ENCODE measurements at regions not wholly inside any gene's neighbourhood (a gene's known extent, or its start where the extent isn't known, plus 50 kb on each side); places are given as distances from the start of the nearest gene placed in this dataset.
"Not testable (repeated sequence)": the region's sequence is repeated elsewhere in the genome, so short reads cannot be mapped to it uniquely, and the experiment has no call there.

DNA sequence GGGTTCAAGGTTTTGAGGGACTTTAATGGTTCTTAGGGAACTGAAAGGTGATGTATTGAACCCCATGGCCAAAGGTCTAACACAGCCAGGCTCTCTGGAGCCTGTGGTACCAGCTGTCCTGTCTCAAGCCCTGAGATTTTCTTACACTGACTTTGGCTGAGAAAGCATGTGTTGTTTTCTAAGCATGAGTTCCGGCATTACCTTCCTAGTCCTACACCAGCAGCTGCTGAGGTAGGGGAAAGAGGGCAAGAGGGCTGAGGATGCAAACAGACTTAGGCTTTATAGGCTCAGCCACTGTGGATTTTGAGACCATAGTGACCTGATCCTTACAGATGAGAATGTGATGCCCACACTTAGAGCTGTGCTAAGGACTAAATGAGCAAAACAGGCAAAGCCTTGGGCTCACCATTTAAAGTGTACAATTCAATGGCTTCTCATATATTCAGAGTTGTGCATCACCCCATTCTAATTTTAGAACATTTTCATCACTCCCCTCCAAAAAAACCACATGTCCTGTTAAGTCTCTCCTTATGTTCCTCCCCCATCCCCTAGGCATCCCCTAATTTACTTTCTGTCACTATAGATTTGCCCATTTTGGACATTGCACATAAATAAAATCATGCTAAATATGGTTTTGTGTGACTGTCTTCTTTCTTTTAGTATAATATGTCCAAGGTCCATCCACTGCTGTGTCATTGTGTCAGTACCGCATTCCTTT, 99.7 kb upstream of the OTOS start:
- DNase-seq (ENCODE audit: low spot score): no peak

DNA sequence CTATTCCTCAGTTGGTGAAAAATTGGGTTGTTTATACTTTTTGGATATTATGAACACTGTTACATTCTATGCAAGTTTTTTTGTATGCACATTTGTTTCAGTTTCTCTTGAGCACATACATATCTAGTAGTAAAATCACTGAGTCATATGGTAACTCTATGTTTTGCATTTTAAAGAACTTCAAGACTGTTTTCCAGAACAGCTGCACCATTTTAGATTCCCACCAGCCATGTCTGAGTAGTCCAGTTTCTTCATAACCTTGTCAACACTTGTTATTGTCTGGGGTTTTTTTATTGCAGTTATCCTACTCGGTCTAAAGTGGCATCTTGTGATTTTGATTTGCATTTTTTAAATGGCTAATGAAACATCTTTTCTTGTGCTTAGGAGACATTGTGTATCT, 100.3 kb upstream of the OTOS start:
- no peak for DNase-seq (ENCODE audit: low spot score)

DNA sequence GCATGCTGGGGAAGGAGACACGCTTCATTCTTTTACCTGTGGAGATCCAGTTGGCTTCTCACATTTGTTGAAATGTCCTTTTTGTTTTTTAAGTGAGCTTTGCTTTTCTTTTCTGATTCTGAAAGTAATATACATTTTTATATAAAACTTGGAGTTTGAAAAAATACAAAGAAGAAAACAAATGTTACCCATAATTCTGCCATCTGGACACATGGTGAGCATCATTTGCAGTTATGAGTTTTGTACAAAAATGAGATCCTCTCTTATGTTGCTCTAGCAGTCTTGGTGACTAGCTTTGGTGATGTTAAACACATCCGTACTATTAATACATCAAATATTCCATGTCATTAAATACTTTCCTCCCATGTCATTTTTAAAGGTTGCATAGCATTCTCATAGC, 101.1 kb upstream of the OTOS start:
- no peak for DNase-seq (ENCODE audit: low spot score)

DNA sequence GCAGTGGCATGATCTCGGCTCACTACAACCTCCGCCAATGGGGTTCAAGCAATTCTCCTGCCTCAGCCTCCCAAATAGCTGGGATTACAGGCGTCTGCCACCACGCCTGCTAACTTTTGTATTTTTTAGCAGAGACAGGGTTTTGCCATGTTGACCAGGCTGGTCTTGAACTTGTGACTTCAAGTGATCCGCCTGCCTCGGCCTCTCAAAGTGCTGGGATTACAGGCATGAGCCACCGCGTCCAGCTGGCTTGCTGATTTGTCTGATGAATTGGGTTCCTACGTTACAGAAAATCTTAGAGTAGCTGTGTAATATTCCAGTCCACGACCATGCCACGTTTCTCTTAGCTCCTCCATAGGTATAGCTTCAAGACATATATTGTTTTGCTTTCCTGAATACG, 102.6 kb upstream of the OTOS start:
- DNase-seq (ENCODE audit: low spot score): not testable (repeated sequence)

DNA sequence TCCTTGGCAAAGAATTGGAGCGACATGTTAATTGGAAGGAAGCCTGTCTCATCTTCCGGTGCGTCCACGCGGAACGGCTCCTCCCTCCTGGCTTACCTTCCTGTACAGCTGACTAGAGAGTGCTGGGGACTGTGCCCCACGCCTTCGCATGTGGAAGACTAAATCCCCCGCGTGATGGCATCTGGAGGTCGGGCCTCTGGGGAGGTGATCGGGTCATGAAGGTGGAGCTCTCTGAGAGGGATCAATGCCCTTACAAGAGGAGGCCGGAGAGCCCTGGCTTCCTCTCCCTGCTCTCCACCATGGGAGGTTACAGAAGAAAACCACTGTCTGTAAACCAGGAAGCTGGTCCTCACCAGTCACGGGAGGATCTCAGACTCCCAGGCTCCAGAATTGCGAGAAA, 104.1 kb upstream of the OTOS start:
- no peak for DNase-seq (ENCODE audit: low spot score)

DNA sequence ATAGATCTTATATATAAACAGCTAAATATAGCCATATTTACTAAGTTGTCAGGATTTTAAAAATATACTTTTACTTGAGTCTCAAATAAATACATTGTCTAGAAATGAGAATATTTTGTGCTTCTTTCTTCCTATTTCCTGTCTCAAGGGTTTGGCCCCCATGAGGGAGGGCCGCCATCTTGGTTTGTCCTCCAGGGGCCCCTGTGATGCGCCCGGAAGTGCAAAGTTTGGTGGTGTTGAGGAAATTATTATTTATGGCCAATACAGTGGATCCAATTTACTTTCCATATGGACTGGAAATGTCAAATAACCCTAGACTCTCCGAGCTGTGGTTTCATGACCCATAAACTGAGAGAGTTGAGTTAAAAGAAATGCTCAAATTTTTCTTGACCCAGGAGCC, 104.7 kb upstream of the OTOS start:
- no peak for DNase-seq (ENCODE audit: low spot score)

DNA sequence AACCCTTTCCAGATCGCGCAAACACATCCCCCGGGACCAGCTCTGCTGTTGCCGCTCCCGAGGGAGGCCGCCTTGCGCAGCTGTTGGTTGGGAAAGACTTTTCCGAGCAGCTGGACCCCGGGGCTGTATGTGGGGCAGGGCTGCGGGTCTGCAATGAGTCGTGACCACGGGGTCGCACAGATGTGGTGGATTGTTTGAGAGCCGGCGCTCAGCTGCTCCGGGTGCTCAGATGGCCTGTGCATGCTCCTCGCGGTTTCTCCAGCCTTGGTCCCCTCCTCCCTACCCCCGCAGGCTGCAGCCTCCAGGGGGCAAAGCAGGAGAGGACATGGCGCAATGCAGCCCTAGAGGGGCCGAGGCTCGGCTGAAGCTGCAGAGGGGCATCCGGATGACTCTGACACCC, 105.2 kb upstream of the OTOS start:
- no peak for DNase-seq (ENCODE audit: low spot score)

DNA sequence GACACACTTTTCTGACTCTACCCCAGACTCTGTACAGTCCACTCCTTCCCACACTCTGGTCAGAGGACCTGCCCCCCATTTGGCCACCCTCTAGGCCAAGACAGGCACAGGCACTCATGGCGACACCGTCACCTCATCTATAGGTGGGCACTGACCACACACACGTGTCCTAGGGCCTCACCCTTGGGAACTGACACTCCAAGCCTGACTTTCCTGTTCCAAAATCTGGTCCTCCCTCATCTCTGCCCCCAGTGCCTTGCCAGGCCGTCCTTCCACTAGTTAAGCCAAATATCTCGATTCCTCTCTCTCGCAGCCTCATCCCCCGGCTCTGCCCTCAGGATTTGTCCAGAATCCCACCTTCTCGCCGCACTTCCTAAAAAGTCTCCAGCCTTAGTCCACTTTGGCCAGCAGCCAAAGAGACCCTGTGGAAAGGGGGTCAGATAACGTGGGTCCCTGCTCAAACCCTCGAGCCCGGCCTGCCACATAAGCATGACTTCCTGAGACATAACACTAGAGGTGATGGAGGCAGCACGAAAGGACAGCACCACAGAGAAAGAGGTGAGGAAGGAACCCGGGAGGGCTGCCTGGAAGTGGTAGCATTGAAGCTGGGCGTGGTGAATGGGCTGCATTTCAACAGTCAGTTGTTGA, 105.8 kb upstream of the OTOS start:
- no peak for DNase-seq (ENCODE audit: low spot score)

DNA sequence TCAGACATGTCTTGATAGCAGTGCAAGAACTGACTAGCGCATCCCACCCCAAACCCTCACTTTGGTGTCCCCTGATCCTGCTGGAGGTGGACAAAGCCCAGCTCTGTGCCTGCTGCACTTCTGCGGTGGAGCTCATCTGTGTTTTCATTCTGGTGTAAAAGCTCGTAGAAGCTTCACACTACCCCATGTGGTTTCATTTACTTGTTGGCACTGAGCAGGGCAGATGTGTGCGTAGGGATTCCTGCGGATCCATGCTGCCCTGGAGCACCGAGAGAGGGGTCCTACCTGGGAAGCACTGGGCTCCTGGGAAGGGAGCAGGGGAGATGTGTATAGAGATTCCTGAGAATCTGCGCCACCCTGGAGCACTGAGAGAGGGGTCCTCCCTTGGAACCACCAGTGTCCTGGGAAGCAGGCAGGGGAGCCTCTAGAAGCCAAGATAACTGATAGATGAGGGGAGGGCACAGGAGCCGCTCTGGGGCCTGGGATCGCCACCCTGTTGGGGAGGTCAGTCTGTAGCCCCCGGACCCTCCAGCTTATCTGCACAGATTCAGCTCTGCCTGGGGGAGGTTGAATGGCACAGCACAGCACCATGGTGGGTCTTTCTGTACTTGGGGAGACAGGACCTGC, 106.9 kb upstream of the OTOS start:
- no peak for DNase-seq (ENCODE audit: low spot score)

DNA sequence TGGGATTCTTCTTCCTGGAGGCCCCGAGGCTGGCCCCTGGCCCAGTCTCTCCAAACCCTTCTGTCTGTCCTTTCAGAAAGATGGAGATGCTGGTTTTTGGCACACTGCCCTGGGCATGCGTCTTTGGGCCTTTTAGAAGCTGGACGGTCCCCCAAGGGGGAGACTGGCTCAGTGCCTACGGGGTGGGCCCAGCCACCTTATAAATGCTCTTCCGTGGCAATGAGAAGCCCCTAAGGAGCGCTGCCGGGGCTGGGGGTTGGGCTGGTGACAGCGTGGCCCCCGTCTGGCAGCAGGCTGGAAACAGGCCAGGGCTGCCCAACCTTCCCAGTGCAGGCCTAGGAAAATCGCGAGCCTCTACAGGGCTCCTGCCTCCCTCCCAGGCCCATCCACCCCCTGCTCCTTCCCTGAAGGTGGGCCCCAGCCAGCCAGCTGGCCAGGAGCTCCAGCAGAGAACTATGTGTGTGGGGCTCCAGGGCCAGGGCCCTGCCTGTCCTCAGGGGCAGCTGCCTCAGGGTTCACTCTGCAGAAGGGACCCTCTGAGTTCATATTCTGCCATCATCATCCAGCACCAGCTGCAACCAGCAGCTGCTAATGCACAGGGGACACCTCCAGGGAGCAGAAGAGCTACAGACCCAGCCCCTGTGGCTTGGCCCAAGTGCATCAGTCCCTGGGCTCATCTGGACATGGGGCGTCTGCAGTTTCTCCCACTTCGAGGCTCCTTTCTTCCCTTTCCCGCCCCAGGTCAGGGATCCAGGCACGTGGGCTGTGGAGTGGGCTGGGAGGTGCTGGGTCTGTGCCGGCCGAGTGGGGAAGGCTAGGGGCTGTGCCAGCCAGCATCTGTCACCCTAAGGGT, 107.6 kb upstream of the OTOS start:
- no peak for DNase-seq (ENCODE audit: low spot score)

DNA sequence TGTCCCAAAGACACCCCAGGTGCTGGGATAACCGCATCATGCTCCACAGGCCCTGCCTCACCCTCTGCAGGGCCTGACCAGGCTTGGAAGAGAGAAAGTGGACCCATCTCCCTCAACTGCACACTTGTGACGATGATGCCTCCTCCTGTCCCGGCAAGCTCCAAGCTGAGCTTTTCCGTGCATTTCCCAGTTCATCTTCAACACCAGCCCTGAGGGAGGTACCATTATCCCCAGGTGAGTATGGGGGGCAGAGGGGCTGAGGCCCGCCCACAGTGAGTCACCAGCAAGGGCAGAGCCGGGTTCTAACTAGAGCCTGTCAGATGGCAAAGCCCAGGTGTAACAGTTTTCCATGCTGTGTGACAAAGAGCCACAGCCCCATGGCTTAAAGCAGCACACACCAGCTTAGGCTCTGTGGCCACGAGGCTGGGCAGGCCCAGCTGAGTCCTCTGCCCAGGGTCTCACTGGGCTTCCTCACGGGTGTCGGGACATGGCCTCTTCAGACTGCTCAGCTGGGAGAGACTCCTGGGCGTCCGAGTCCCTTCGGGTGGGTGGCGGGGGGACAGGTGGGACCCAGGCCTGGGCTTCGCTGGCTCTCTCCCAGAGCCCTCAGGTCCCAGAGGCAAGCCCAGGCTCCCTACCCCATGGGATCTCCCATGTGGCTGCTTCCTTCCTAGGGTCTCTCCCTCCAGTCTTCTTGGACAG, 108.4 kb upstream of the OTOS start:
- DNase-seq (ENCODE audit: low spot score): no peak

DNA sequence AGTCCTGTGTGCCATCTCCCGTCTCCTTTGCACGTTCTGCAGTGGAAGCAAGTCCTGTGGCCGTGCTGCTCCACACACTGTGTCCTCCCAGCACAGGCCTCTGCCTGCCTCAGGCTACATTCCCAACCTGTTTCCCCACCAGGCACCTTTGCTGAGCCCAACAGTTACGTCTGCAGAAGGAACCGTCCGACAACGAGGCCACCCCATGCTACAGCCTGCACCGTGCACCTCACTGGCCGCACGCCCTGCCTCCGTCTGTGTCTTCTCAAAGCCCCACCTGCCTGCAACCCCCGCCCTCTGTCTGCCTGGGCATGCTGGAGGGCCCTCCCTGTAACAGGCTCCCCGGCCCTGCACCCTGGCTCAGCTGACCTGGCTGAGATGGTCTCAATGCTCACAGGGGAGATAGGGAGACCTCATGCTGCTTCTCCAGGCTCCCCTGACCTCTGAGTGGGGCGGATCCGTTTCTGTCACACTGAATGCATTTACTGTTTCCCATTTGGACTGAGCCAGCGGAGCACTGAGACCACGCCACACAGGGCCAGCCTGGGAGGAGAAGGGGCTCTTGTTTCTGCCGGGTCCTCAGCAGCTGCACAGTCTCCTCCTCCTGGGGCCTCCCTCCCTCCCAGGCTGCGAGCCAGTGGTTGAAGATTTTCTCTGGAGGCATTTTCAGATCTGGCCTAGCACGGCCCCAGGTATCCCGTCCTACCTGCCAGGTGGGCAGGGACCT, 109.1 kb upstream of the OTOS start:
- DNase-seq (ENCODE audit: low spot score): no peak

DNA sequence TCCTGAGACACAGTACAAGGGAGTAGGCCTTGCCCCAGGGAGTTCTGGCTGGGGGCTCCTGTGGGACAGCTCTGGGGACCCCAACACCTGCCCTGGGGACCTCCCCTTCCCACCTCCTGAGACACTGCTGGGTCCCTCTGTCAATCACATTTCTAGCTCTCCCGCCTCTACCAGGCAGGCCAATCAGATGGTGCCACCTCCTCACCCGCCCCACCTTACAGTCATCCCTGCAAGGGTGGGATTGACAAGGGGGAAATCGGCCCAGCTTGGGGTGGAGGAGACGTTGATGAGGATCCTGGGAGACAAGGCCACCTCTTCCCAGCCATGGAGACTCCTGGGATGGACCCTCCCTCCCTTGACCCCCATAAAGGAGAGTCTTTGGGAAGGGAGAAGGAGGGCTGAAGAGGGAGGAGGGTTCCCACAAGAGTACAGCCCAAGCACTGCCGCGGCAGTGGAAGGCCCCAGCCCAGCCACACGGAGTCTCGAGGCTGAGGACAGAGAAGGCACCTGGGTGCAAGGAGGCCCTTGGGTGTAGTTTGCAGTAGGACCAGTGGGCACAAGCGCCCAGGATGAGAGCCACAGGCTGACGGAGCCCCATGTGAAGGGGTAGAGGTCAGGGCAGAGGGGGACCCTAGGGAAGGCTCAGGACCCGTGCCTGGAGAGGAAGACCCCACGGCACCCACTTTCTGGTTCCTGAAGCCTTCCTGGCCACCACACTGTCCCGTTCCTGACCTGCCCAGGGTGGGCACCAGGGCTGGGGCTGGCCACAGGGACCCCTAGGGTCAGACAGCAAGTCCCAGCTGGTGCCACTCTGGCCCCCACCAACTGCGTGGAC, 109.9 kb upstream of the OTOS start:
- no peak for DNase-seq (ENCODE audit: low spot score)

DNA sequence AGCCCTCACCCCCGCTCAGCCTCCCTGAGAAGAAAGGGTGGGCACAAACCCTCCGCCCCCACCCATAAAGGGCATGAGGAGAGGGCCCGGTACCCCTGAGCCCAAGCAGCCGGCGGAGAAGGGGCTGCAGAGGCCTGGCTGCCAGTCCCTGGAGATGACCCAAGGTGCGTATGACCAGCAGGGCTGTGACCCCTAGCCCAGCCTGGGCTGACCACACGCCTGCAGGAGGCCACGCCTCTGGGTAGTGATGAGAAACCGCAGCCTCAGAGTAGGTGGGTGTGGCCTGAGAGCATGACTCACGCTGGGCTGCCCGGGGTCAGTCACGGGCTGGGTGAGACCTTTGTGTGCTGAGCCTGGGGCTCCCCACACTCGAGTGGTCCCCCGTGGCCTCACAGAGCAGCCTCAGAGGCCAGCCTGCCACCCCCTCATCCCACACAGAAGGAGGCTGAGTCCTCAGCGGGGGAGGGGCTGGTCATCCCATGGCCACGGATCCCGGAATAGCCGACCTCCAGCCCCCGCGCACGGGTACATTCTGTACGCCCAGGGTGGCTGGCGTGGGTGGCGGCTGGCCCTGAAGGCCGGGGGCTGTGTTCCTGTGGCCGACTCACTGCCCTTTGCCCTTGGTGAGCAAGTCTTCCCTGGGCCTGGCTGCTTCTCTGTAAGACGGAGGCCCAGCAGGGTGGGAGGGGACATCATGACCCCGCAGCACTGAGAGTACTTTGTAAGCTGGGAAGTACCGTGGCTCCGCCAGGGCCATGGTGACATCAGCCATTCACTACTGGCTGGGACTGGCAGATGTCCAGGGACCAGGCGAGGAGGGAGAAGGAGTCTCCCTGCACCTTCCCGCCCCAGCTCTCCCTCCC, 110.8 kb upstream of the OTOS start:
- DNase-seq (ENCODE audit: low spot score): peak; percentile 83

DNA sequence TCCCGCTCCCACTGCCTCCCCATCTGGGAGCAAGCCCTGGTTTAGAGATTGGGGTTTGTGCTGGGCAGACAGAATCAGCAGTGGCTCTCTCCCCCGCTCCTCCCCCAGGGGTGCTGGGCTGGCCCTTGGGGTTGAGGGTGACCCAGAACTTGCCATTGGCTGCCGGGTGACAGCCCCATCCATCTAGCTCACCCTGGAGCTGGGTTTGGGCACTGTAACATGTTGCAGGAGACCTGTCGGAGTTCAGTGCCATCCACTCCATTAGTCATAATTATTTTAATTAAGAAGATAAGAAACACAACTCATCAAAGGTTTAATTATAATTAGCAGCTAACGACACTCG, 111.4 kb upstream of the OTOS start:
- DNase-seq (ENCODE audit: low spot score): no peak

DNA sequence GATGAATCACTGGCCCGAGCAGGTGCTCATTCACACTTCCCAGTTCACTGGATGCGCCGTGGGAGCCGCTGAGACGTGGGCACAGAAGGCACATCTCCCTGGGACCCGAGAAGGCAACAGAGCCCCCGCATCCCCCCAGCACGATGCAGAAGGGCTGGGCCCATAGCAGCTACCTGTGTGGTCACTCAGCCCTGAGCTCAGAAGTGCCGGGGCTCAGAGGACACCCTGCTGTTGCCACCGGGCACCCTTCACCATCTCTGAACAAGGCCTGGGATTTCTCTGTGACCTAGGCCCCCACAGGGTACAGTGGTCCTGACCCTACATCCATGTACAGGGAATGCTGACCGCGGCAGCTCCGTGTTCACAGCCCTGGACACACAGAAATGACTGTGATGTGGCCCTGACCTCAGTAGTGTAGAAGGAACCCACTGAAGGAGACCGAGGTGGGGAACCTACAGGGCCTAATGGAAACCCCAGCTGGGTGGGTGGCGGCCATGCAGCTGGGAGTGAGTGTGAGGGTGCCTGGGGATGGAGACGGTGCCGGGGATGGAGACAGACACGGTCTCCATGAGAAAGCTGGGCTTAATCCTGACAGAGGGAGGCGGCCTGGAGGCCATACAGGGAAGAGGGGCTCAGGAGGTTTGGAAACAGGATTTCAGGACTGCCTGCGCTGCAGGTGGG, 111.9 kb upstream of the OTOS start:
- DNase-seq (ENCODE audit: low spot score): no peak

DNA sequence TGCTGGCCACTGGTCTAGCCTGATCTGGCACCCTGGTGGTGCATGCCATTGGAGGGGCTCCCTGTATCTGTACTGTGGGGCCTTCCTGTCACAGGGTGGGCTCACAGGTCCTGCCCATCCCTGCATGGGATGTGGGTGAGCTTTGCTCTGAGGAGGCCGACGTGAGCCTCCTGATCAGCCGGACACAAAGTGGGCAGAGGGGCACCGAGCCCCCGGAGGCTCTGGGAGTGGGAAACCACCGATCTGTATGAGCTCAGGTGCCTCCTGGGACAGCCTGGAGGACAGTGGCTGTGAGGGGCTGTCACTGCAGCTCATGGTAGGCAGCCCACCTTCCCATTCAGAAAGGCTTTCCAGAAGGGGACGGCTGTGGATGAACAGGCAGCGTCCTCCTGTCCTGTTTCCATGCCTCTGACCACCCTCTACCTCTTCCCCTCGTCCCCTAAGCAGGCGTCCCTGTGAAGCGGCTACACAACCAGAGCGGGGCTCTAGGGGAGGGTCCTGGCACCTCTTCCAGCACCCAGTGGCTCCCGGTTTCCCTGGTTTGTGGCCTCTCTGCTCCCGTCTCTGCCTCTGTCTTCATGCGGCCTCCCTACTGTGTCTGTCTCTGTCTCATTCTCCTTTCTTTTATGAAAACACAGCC, 112.5 kb upstream of the OTOS start:
- no peak for DNase-seq (ENCODE audit: low spot score)

DNA sequence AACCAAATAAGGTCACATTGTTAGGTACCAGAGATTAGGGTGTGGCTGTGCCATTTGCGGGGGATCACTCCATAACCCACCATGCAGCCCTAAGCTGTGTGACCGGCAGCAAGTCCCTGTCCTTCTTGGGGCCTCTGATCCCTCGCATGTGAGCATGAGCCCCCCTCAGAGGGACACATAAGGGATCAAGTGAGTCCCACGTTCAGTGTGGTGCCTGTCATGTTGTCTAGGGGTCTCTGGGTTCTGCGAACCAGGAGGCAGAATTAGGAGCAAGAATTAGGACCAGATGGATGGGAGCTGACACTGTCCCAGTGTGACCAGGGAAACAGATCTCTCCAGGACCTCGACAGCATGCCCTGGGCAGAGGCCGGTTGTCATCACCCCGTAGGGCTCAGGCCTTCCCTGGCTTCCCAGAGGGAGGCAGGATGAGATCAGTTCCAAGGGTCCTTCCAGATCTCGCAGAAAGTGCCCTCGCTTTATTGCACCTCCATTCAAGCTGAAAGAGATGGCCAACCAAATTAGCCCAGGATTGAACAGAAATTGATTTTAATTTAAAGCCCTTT, 113.2 kb upstream of the OTOS start:
- no peak for DNase-seq (ENCODE audit: low spot score)

Measured in COLO829 (cell line).